Endothelial cell (in vitro differentiated cells): ENCODE measurements at regions not wholly inside any gene's neighbourhood (a gene's known extent, or its start where the extent isn't known, plus 50 kb on each side); places are given as distances from the start of the nearest gene placed in this dataset.

Source experiments
- DNase-seq: peaks from one replicate; pipeline ENCODE4 v3.0.0; 2021; ENCODE audit warnings: low spot score
- H3K27ac Mint-ChIP-seq: one replicate; pipeline ENCODE4 v1.8.0; 2021; ENCODE audit warnings: mixed read lengths, inconsistent platforms; ENCODE audit not compliant: unreplicated experiment
- H3K27me3 Mint-ChIP-seq: one replicate; pipeline ENCODE4 v1.8.0; 2021; ENCODE audit warnings: mild to moderate bottlenecking, moderate library complexity, mixed read lengths, inconsistent platforms; ENCODE audit not compliant: unreplicated experiment
- H3K36me3 Mint-ChIP-seq: one replicate; pipeline ENCODE4 v1.8.0; 2021; ENCODE audit warnings: mild to moderate bottlenecking, low read depth, mixed read lengths, inconsistent platforms; ENCODE audit not compliant: unreplicated experiment
- H3K4me1 Mint-ChIP-seq: one replicate; pipeline ENCODE4 v1.8.0; 2021; ENCODE audit warnings: mild to moderate bottlenecking, mixed read lengths, inconsistent platforms; ENCODE audit not compliant: unreplicated experiment
- H3K4me3 Mint-ChIP-seq: one replicate; pipeline ENCODE4 v1.8.0; 2021; ENCODE audit warnings: mild to moderate bottlenecking, mixed read lengths, inconsistent platforms; ENCODE audit not compliant: unreplicated experiment
- H3K9me3 Mint-ChIP-seq: one replicate; pipeline ENCODE4 v1.8.0; 2021; ENCODE audit warnings: mixed read lengths, inconsistent platforms; ENCODE audit not compliant: unreplicated experiment
- TF ChIP-seq, protein P1 (sequence below): fragments of 200-600 bp; sonication (generic); IDR thresholded peaks from one replicate; pipeline ENCODE4 v1.5.0; 2021; ENCODE audit warnings: antibody characterized with exemption; ENCODE audit not compliant: unreplicated experiment

DNA sequence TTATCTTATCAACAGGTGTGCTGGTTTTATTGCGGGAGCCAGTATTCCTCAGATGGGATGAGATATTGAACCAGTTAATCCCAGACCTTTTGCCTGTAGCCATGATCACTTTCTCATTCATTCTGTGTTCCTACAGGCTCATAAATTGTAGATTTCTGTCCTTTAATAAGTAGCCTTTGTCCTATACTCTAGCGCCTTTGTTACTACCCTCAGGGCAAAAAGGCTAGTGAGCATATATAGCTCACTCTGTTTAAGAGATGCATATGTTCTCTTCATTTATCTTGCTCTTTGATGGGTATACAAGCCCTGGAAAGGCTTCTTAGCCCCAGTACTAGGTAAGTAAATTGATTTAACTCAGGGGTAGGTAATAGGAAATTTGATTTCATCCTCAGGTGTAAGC, 95.1 kb downstream of the OXSM start:
- no peaks in the 10 kb centered on the region for H3K9me3 Mint-ChIP-seq
- no peak for DNase-seq
- H3K27ac Mint-ChIP-seq, result no peak overlapping the region
- peaks cover 1% of the 10 kb centered on the region for H3K27me3 Mint-ChIP-seq
- TF ChIP-seq, protein P1, sequence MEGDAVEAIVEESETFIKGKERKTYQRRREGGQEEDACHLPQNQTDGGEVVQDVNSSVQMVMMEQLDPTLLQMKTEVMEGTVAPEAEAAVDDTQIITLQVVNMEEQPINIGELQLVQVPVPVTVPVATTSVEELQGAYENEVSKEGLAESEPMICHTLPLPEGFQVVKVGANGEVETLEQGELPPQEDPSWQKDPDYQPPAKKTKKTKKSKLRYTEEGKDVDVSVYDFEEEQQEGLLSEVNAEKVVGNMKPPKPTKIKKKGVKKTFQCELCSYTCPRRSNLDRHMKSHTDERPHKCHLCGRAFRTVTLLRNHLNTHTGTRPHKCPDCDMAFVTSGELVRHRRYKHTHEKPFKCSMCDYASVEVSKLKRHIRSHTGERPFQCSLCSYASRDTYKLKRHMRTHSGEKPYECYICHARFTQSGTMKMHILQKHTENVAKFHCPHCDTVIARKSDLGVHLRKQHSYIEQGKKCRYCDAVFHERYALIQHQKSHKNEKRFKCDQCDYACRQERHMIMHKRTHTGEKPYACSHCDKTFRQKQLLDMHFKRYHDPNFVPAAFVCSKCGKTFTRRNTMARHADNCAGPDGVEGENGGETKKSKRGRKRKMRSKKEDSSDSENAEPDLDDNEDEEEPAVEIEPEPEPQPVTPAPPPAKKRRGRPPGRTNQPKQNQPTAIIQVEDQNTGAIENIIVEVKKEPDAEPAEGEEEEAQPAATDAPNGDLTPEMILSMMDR, result no peak
- peaks cover 5% of the 10 kb centered on the region for H3K4me1 Mint-ChIP-seq
- H3K36me3 Mint-ChIP-seq, result no peaks in the 10 kb centered on the region
- no peak overlapping the region for H3K4me3 Mint-ChIP-seq

DNA sequence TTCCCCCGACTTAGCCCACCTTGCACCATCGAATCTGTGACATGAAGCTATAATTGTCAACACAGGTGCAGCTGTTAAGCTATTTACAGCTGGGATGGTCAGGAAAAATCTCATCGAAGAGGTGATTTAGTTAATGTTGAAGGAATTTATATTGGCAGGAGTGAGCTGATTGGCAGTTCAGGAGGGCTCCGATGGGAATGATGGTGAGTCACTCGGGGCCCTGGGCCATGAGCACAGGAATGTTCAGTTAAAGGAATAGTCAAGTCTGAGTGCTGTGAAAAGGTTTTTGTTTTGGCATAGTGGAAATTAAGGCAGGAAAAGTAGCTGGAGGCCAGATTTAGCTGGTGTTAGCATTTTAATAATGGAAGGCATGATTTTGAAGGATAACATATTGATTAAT, 95.7 kb downstream of the OXSM start:
- H3K9me3 Mint-ChIP-seq, result no peaks in the 10 kb centered on the region
- no peak for DNase-seq
- H3K27ac Mint-ChIP-seq, result no peak overlapping the region
- H3K4me3 Mint-ChIP-seq, result no peak overlapping the region
- H3K27me3 Mint-ChIP-seq, result peaks cover 1% of the 10 kb centered on the region
- TF ChIP-seq, protein P1, result no peak
- peaks cover 5% of the 10 kb centered on the region for H3K4me1 Mint-ChIP-seq
- H3K36me3 Mint-ChIP-seq, result no peaks in the 10 kb centered on the region

DNA sequence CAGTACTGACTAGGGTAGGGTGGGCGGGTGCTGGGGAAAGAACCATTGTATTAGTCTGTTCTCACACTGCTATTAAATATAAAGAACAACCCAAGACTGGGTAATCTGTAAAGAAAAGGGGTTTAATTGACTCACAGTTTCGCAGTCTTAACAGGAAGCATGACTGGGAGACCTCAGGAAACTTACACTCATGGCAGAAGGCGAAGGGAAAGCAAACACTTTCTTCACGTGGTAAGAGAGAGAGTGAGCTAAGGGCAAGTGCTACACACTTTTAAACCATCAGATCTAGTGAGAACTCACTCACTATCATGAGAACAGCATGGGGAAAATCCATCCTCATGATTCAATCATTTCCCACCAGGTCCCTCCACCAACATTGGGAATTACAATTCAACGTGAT, 98.0 kb downstream of the OXSM start:
- Mint-ChIP-seq H3K27ac (no peak overlapping the region), H3K36me3 (no peaks in the 10 kb centered on the region)

DNA sequence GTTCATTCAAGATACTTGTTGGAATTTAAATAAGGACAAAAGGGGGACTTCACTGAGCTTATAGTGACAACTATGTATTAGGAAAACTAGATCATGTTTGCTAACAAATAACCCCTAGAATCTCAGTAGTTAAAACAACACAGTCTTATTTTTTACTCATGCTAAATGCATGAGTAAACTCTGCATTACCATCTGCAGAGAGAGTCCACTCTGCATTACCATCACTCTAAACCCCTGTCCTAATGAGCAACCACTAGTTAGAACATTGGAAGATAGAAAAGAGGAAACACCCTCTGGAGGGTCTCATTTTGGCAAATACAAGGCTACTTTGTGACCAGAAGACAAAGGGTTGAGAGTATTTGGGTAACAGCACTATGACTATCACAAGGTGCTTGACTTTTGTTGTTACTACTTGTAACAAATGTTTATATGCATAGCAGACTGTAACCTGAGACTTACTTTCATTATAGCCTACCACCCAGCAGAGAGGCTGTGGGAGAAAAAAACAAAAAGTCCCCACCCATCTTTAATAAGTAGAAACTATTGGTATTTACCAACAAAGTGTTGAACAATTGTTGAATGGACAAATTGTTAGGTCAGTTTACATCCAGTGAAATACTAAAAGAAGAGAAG, 99.1 kb downstream of the OXSM start:
- Mint-ChIP-seq H3K4me3 (no peak overlapping the region), H3K27ac (no peak overlapping the region), H3K27me3 (peaks cover 1% of the 10 kb centered on the region), H3K9me3 (no peaks in the 10 kb centered on the region), H3K4me1 (peaks cover 5% of the 10 kb centered on the region), H3K36me3 (no peaks in the 10 kb centered on the region)
- no peak for DNase-seq
- TF ChIP-seq, protein P1, result no peak

More for the DNA sequence above, 98.0 kb downstream of the OXSM start:
- Mint-ChIP-seq H3K4me1 (peaks cover 5% of the 10 kb centered on the region), H3K27me3 (peaks cover 1% of the 10 kb centered on the region), H3K9me3 (no peaks in the 10 kb centered on the region), H3K4me3 (no peak overlapping the region)
- no peak for DNase-seq
- TF ChIP-seq, protein P1, result no peak

DNA sequence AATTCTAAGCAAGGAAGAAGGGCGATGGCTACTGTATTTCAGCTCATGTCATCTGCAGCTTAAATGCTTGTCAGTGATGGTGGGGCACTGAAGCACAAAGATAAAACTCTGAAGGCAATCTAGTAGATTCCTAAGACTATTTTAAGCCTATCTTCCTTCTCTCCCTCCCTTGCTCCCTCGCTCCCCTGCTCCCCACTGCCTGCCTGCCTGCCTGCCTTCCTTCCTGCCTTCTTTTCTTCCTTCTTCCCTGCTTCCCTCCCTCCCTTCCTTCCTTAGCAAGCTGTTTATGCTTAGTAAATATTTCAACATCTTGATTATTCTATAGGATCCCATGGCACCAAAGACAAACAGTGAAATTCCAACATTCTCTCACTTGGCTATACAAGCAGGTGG, 99.6 kb downstream of the OXSM start:
- TF ChIP-seq, protein P1, result no peak
- no peak for DNase-seq
- Mint-ChIP-seq H3K9me3 (no peaks in the 10 kb centered on the region), H3K27me3 (peaks cover 1% of the 10 kb centered on the region), H3K36me3 (no peaks in the 10 kb centered on the region), H3K4me1 (peaks cover 5% of the 10 kb centered on the region), H3K4me3 (no peak overlapping the region), H3K27ac (no peak overlapping the region)
